HEK293 (cell line): ENCODE measurements at regions not wholly inside any gene's neighbourhood (a gene's known extent, or its start where the extent isn't known, plus 50 kb on each side); places are given as distances from the start of the nearest gene placed in this dataset.

Source experiments
- CTCF ChIP-seq: fragments of 450-650 bp; formaldehyde crosslinking; IDR thresholded peaks from 2 replicates; pipeline ENCODE4 v1.5.1; 2016; ENCODE audit warnings: missing biosample characterization, missing genetic modification characterization
- PATZ1 ChIP-seq: fragments of 450-650 bp; formaldehyde crosslinking; IDR thresholded peaks from 2 replicates; pipeline ENCODE4 v1.5.1; 2016; ENCODE audit warnings: missing biosample characterization, missing genetic modification characterization
- ZNF266 ChIP-seq: fragments of 450-650 bp; formaldehyde crosslinking; IDR thresholded peaks from 2 replicates; pipeline ENCODE4 v1.5.1; 2016; ENCODE audit warnings: missing biosample characterization, missing genetic modification characterization, low read depth

DNA sequence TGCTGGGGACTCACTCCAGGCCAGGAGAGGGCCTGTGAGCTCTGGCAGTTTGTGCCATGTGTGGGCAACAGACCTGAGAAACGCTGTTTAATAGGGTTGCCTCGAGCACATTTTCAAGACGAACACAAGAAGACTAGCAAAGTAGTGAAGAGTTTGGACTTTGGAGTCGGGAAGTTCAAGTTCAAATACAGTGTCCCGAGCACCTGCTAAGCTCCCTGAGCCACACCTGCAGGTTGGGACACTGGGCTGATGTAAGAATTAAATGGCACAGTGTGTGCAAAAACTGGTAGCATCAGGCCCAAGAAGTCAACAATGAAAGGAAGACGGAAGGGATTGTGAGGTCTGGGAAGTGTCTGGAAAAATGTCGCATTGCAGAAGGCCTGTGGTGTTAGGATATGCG lies 112.8 kb upstream of the PABPC3 start:
- TF ChIP-seq ZNF266 (tag by site-specific recombination) (no peak), PATZ1 (tag by site-specific recombination) (no peak), CTCF (tag by site-specific recombination) (no peak)
